ENCODE measurements at regions not wholly inside any gene's neighbourhood (a gene's known extent, or its start where the extent isn't known, plus 50 kb on each side); places are given as distances from the start of the nearest gene placed in this dataset.

- no peak for TF ChIP-seq JUN (IDR thresholded peaks at IDR 0.05; ENCODE audit: borderline replicate concordance, insufficient read depth, insufficient read length, low read depth)
- no peak for TF ChIP-seq POLR2AphosphoS5 (IDR thresholded peaks at IDR 0.05; ENCODE audit: insufficient read depth, low read depth, low read length)
- TF ChIP-seq, protein P1, sequence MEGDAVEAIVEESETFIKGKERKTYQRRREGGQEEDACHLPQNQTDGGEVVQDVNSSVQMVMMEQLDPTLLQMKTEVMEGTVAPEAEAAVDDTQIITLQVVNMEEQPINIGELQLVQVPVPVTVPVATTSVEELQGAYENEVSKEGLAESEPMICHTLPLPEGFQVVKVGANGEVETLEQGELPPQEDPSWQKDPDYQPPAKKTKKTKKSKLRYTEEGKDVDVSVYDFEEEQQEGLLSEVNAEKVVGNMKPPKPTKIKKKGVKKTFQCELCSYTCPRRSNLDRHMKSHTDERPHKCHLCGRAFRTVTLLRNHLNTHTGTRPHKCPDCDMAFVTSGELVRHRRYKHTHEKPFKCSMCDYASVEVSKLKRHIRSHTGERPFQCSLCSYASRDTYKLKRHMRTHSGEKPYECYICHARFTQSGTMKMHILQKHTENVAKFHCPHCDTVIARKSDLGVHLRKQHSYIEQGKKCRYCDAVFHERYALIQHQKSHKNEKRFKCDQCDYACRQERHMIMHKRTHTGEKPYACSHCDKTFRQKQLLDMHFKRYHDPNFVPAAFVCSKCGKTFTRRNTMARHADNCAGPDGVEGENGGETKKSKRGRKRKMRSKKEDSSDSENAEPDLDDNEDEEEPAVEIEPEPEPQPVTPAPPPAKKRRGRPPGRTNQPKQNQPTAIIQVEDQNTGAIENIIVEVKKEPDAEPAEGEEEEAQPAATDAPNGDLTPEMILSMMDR (IDR thresholded peaks at IDR 0.05; ENCODE audit: extremely low read depth in 1 of 2, insufficient read depth in 1 of 2, low read depth in 1 of 2, low read length in 2 of 2) = no peak
- no peak for TF ChIP-seq MYC (IDR thresholded peaks at IDR 0.05; ENCODE audit: low read depth, low read length)
These were observed 264.7 kb upstream of the NFE2L3 start for GRCh38 chr7:25887266-25887665.
